AG09309 (cell line): ENCODE measurements at regions not wholly inside any gene's neighbourhood (a gene's known extent, or its start where the extent isn't known, plus 50 kb on each side); places are given as distances from the start of the nearest gene placed in this dataset.

ENCODE experiments used
- DNase-seq: peaks from one replicate; pipeline ENCODE4 v3.0.0-alpha.2; 2010; ENCODE audit warnings: low read depth
- H3K4me3 ChIP-seq: 2 replicates; pipeline ENCODE4 v1.5.1; 2011; ENCODE audit warnings: mild to moderate bottlenecking, low read depth, low read length, moderate library complexity; ENCODE audit not compliant: control insufficient read depth
- TF ChIP-seq, protein P1 (sequence below): IDR thresholded peaks from 2 replicates; pipeline ENCODE4 v1.5.1; 2011; ENCODE audit warnings: mild to moderate bottlenecking, low read depth, low read length, inconsistent platforms; ENCODE audit not compliant: insufficient read depth, control insufficient read depth; ENCODE audit errors: missing control alignments

DNA sequence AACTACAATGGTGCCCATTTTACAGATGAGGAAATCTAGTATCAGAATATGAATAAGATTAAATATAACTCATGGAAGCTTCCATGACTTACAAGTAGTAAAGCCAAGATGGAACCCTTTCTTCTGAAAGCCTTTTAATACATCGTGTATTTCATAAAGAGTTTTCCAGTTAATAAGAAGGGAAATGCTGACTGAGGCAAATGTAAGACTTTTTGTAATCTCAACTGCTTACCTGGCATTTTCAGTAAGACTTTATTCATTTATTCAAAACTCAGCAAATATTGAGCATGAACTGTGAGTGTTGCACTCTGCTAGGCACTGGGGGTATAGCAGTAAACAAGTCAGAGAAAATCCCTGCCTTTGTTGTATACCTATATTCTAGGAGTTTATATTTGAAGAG is 256.4 kb upstream of the THRB start:
- no peak for DNase-seq
- TF ChIP-seq, protein P1, sequence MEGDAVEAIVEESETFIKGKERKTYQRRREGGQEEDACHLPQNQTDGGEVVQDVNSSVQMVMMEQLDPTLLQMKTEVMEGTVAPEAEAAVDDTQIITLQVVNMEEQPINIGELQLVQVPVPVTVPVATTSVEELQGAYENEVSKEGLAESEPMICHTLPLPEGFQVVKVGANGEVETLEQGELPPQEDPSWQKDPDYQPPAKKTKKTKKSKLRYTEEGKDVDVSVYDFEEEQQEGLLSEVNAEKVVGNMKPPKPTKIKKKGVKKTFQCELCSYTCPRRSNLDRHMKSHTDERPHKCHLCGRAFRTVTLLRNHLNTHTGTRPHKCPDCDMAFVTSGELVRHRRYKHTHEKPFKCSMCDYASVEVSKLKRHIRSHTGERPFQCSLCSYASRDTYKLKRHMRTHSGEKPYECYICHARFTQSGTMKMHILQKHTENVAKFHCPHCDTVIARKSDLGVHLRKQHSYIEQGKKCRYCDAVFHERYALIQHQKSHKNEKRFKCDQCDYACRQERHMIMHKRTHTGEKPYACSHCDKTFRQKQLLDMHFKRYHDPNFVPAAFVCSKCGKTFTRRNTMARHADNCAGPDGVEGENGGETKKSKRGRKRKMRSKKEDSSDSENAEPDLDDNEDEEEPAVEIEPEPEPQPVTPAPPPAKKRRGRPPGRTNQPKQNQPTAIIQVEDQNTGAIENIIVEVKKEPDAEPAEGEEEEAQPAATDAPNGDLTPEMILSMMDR = no peak
- H3K4me3 ChIP-seq = no peak overlapping the region

DNA sequence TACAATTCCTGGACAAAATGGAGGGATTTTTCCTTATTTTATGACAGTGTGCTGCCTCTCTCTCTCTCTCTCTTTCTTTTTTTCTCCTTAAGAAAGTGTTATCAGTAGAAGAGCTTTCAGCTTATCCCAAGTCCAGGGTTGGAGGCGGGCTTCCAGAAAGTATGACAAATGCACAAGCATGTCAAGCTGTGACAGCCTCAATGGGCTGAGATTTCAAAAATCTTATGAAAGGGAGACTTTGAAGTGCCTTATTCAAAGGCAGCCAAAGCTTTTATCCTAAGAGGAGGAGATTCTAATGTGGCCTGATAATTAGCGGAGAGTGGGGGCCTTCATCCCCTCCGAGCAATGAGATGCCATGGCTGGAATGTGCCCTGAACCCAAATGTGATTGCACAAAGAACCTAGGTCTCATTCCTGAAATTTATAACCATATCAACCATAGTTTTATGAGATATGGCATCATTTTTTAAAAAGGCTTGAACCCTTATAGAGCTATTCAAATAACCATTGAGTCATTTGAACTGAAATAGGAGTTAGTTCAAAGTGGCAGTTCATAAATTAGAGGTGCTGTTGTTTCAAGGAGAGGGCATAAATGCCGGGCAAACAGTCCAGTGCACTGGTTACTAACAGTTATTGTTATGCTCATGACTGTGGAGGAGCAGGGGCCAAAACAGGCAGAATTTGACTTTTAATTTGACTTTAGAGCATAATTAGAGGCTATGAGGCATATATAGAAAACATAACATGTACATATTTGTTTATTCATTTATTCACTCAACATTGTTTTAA is 261.6 kb upstream of the THRB start:
- no peak for DNase-seq
- H3K4me3 ChIP-seq = no peak overlapping the region
- TF ChIP-seq, protein P1 = no peak

DNA sequence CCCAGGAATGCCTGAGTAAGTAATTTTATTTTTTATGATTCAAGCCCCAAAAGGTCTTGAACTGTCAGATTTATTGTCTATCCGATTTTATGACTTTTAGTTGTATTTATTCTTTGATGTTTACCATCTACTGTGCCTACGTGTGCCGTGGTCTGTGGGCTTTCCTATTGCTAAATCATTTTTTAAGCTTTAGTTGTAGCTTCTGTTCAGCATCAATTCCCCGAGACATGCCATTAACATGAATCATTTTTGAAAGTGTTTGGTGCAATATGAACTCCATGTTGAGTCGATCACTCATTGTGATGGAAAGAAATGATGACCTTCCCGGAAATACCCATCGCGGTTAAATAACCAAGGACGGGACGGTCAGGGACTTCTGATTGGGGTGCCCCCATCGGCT is 268.7 kb upstream of the THRB start:
- TF ChIP-seq, protein P1 = no peak
- no peak overlapping the region for H3K4me3 ChIP-seq
- DNase-seq = no peak

DNA sequence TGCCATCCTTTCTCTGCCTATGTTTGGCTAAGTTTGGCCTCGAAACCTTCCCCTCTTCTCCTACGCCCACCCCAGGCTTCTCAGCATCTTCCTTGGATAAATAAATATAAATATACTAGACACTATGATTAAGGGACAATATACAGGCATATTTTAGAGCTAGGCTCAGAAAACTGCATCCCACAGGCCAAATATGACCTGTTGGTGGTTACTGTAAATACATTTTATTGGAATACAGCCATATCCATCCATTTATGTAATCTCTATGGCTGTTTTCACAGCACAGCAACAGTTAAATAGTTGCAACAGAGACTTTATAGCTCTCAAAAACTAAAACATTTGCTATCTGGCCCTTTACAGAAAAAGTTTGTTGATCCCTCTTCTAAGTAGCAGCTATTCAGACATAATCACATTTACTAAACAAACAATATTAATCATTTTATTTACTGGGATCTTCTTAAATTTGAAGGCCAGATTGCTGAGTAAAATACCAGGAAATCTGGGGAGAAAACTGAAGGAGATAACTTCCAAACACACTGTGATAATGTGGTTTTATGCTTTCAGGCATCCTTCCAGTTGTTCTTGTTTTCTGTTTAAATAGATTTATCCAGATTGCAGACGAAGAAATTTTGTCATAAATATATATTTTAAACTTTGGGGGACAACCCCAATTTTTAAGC is 269.7 kb upstream of the THRB start:
- DNase-seq = no peak
- H3K4me3 ChIP-seq = no peak overlapping the region
- TF ChIP-seq, protein P1 = no peak

DNA sequence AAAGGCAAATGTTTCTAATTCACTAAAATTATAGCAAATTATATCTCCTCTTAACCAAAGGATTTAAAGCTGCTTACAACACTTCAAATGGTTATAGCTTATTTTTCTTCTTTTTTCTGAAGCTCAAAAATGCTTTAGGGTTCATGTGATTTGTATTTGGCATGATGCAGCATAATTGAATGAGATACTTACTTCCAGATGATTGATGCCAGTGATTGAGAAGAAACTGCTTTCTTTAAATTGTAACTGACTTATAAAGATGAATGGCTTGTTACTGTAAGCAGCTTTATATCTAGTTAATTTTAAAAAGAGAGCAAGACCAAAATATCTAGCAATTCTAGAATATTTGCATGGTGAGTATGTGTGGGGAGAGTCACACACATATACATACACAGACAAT is 270.7 kb upstream of the THRB start:
- H3K4me3 ChIP-seq = no peak overlapping the region
- TF ChIP-seq, protein P1 = no peak
- DNase-seq = no peak

DNA sequence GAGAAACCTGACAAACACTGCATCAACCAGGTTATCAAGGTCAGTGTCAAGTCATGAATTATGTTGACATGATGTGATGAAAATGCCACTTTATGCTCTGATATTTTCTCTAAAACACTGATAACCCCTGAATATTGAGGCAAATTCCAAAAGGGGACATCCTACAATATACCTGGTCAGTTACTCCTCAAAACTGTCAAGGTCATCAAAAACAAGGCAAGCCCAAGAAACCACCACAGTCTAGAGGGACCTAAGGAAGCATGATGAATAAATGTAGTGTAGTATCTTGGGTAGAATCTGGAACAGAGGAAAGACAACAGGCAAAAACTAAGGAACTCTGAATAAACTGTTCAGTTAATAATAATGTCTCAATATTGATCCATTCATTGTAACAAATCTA is 275.3 kb upstream of the THRB start:
- no peak overlapping the region for H3K4me3 ChIP-seq
- no peak for DNase-seq
- TF ChIP-seq, protein P1 = no peak

DNA sequence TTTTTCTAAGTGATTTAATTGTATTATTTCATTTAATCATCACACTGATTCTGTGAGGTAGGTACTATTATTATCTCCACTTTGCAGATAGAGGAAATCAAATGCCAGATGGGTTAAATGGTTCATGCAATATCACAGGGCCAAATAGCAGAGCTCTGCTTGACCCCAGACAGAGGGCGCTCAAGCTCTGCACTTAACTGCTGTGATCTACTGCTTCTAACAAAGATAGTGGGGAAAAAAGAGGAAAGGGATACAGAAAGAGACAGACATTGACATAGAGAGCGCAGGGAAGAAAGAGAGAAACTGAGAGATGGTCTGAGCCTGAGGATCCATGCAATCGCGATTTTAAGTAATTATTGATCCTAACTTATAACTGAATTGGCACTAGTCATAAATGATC is 279.1 kb upstream of the THRB start:
- TF ChIP-seq, protein P1 = peak; percentile 70
- H3K4me3 ChIP-seq = no peak overlapping the region
- peak; percentile 10 for DNase-seq
